IPS DF 6.9 (cell line): ENCODE measurements at regions not wholly inside any gene's neighbourhood (a gene's known extent, or its start where the extent isn't known, plus 50 kb on each side); places are given as distances from the start of the nearest gene placed in this dataset.

Experiments
- DNase-seq: peaks from one replicate; pipeline ENCODE4 v3.0.0-alpha.2; 2013; ENCODE audit warnings: low read depth, low spot score
- H3K27ac ChIP-seq: one replicate; pipeline ENCODE4 v1.5.1; 2013; ENCODE audit warnings: low read length, control low read depth
- H3K27me3 ChIP-seq: 2 replicates; pipeline ENCODE4 v1.6.1; 2013; ENCODE audit warnings: mild to moderate bottlenecking, low read length; ENCODE audit not compliant: control insufficient read depth, insufficient read depth
- H3K36me3 ChIP-seq: 2 replicates; pipeline ENCODE4 v1.6.1; 2013; ENCODE audit warnings: low read length; ENCODE audit not compliant: control insufficient read depth, insufficient read depth
- H3K4me1 ChIP-seq: 2 replicates; pipeline ENCODE4 v1.6.1; 2013; ENCODE audit warnings: low read length; ENCODE audit not compliant: control insufficient read depth, insufficient read depth
- H3K4me3 ChIP-seq: 2 replicates; pipeline ENCODE4 v1.5.1; 2013; ENCODE audit warnings: mild to moderate bottlenecking, low read length
- H3K9me3 ChIP-seq: 2 replicates; pipeline ENCODE4 v1.6.1; 2013; ENCODE audit warnings: low read length, inconsistent platforms; ENCODE audit not compliant: control insufficient read depth, insufficient read depth
- WGBS: extraction: QIAGEN DNeasy Blood & Tissue Kit; methylation state at CpG from one replicate; pipeline ENCODE4 v1.1.7; 2013; ENCODE audit warnings: mixed read lengths, missing lambda C conversion rate; ENCODE audit not compliant: insufficient read length, insufficient coverage; 5-methylcytosine and 5-hydroxymethylcytosine counted together

GRCh38 chr5:89471115-89471514 is 588.1 kb upstream of the MEF2C start:
- no peak overlapping the region for H3K27ac ChIP-seq
- H3K36me3 ChIP-seq, result no peaks in the 10 kb centered on the region
- no peaks in the 10 kb centered on the region for H3K9me3 ChIP-seq
- no peak for DNase-seq
- H3K4me3 ChIP-seq, result no peak overlapping the region
- no peaks in the 10 kb centered on the region for H3K27me3 ChIP-seq
- no peaks in the 10 kb centered on the region; the same call in 1 of the 2 replicates for H3K4me1 ChIP-seq

GRCh38 chr5:89470658-89471057 is 587.7 kb upstream of the MEF2C start:
- WGBS, result no CpG with 5 or more reads among the region's 1 CpG
- Histone ChIP-seq H3K4me3 (no peak overlapping the region), H3K4me1 (no peaks in the 10 kb centered on the region; the same call in 1 of the 2 replicates), H3K36me3 (no peaks in the 10 kb centered on the region), H3K27ac (no peak overlapping the region), H3K27me3 (no peaks in the 10 kb centered on the region), H3K9me3 (no peaks in the 10 kb centered on the region)
- no peak for DNase-seq

- Histone ChIP-seq H3K9me3 (no peaks in the 10 kb centered on the region), H3K4me3 (no peak overlapping the region), H3K27me3 (no peaks in the 10 kb centered on the region), H3K4me1 (no peaks in the 10 kb centered on the region), H3K36me3 (no peaks in the 10 kb centered on the region), H3K27ac (no peak overlapping the region)
- no peak for DNase-seq
- WGBS, result no CpG with 5 or more reads among the region's 1 CpG
Measured at GRCh38 chr5:89458332-89458656, 575.3 kb upstream of the MEF2C start.

DNA sequence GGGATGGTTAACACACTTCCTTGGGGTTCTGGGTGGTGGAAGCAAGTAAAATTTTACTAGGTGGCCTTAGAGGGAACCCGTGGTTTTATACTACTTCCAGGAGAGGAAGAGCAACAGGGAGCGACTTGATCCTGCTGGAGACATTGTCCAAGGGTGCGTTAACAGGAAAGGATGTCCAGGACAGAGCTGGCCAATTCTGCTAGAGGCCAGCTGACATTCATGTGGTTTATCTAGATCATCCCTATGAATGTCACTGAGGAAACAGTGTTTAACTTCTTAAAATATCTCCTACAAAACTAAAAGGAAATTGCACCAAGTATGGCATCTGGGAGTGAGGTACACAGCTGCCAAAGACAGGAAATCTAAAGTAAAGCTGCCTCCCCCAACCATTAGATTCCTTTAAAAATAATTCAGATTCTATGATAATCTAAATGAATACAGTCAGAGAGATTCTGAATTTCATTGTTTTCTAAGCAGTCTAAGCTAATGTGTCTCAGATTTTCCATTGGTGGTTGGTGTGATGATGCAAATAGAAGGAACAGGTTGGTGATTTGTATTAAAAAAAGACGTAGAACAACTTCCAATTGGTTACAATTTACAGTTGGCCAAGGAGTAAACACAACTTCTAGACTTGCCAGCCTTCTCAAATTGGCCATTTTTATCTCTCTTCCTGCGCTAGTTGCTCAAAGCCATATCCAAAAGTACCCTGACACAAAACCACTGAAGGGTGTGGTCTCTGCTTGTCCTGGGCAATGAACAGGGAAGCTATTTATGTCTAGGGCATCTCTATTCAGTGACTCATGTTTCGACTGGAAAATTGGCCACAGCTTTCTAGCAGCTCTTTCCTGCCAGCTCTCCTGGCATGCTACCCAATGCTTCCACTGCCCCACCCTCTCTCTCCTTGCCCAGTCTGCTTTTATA is 574.7 kb upstream of the MEF2C start:
- WGBS, result no CpG with 5 or more reads among the region's 6 CpGs
- Histone ChIP-seq H3K27ac (no peak overlapping the region), H3K4me3 (no peak overlapping the region), H3K4me1 (no peaks in the 10 kb centered on the region), H3K27me3 (no peaks in the 10 kb centered on the region), H3K36me3 (no peaks in the 10 kb centered on the region), H3K9me3 (no peaks in the 10 kb centered on the region)
- DNase-seq, result no peak

GRCh38 chr5:89452081-89452480 is 569.1 kb upstream of the MEF2C start:
- no CpG with 5 or more reads among the region's 4 CpGs for WGBS
- H3K27ac ChIP-seq, result no peak overlapping the region
- H3K4me3 ChIP-seq, result no peak overlapping the region

DNA sequence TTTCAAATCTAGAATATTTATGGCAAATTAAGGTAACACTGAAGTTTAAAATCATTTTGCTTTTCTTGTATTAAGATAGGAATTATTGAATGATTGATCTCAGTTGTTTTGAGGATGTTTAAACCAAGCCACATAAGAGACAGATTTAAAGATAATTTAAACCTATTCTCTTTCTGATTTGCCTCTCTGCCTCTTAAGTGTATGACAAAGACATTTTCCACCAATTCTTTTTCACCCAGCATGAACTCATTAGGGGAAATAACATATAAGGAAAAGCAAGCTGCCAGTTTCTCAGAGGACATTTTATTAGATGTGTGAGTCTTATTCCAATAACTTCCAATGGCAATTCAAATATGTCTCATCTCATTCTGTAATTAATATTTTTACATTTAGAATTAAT is 568.3 kb upstream of the MEF2C start:
- Histone ChIP-seq H3K27ac (no peak overlapping the region), H3K9me3 (no peaks in the 10 kb centered on the region), H3K36me3 (no peaks in the 10 kb centered on the region), H3K4me3 (no peak overlapping the region), H3K27me3 (no peaks in the 10 kb centered on the region), H3K4me1 (no peaks in the 10 kb centered on the region; the same call in 1 of the 2 replicates)
- no peak for DNase-seq

More at GRCh38 chr5:89452081-89452480, 569.1 kb upstream of the MEF2C start:
- Histone ChIP-seq H3K27me3 (no peaks in the 10 kb centered on the region), H3K4me1 (no peaks in the 10 kb centered on the region; the same call in 1 of the 2 replicates), H3K36me3 (no peaks in the 10 kb centered on the region), H3K9me3 (no peaks in the 10 kb centered on the region)
- DNase-seq, result no peak

DNA sequence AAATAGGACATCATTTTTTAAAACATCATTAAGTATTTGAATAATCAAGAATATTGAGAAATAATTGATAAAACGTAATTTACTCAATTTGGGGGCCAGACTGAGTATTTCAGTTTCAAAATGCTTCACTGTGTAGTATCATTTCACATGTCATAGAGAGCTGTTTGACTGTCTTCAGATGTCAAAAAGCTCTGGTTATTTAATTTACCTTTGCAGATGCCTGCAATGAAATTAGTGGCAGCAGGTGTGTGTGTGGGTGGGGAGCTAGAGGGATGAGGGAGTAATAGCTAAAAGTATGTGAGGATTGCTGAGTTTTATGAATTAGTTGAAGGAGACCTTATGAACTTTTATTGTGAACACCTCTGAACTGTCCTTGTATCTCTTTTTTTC is 567.2 kb upstream of the MEF2C start:
- H3K36me3 ChIP-seq, result no peaks in the 10 kb centered on the region
- no CpG with 5 or more reads among the region's 1 CpG for WGBS

DNA sequence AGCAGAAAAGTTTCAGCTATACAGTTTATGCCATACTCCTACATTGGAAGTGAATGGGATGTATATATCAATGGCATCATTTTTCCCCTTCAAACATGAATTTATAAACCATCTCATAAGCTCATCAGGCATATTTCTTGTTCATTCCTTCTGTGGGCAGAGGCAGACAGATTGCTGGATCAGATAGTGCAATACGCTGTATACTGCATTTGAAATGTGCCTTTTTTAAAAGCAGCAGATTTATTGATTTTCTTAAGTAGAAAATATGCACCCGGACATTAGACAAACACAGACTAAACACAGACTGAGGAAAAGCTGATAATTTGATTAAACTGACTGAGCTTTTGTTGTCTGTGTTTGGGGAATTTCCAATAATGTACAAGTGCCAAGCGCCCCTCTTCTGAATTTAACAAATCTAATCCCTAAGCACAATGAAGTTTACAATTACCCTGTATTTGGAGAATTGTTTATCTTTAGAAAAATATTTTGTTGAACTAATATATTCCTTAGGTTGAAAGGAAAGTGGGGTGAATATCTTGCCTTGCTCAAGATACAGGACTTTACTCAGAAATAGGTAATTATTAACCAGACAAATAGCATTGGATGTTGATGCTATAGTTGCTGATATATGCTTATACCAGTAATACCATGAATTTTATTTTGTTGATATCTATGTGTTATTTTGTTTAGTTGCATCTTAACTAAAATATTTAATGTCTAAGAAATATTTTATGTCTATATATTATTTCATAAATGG is 566.6 kb upstream of the MEF2C start:
- no CpG with 5 or more reads among the region's 3 CpGs for WGBS
- no peak overlapping the region for H3K27ac ChIP-seq
- H3K36me3 ChIP-seq, result no peaks in the 10 kb centered on the region
- no peaks in the 10 kb centered on the region for H3K27me3 ChIP-seq
- no peaks in the 10 kb centered on the region; the same call in 1 of the 2 replicates for H3K4me1 ChIP-seq
- no peak for DNase-seq
- no peak overlapping the region for H3K4me3 ChIP-seq
- H3K9me3 ChIP-seq, result no peaks in the 10 kb centered on the region

More for the DNA sequence above, 567.2 kb upstream of the MEF2C start:
- H3K4me1 ChIP-seq, result no peaks in the 10 kb centered on the region; the same call in 1 of the 2 replicates
- no peak overlapping the region for H3K4me3 ChIP-seq
- H3K27me3 ChIP-seq, result no peaks in the 10 kb centered on the region
- H3K9me3 ChIP-seq, result no peaks in the 10 kb centered on the region
- H3K27ac ChIP-seq, result no peak overlapping the region
- no peak for DNase-seq

DNA sequence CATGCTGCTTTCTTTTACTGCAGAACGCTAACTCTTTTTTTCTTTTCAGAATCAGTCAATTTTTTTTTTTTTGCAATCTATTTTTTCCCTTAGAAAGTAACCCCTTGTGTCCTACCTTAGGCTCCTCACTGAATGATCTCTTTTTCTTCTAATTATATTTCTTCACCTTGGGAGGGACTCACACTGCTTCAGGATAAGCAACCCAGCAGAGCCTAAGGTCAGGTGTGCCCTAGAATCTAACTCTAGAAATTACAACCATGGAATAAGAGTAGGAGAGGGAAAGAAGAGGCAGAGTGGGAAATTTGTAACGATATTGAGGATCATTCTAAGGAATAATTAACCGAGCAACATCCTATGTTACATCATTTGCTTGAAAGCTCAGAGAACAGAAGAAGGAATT is 564.0 kb upstream of the MEF2C start:
- no peaks in the 10 kb centered on the region for H3K27me3 ChIP-seq
- no peaks in the 10 kb centered on the region for H3K36me3 ChIP-seq
- no peaks in the 10 kb centered on the region; the same call in 1 of the 2 replicates for H3K4me1 ChIP-seq
- H3K27ac ChIP-seq, result no peak overlapping the region
- no peak for DNase-seq
- no peak overlapping the region for H3K4me3 ChIP-seq
- no CpG with 5 or more reads among the region's 3 CpGs for WGBS
- H3K9me3 ChIP-seq, result no peaks in the 10 kb centered on the region

GRCh38 chr5:89445106-89445745 is 562.2 kb upstream of the MEF2C start:
- no peaks in the 10 kb centered on the region for H3K27me3 ChIP-seq
- WGBS, result no CpG with 5 or more reads among the region's 5 CpGs
- no peaks in the 10 kb centered on the region for H3K9me3 ChIP-seq
- H3K4me3 ChIP-seq, result no peak overlapping the region
- no peaks in the 10 kb centered on the region; the same call in 1 of the 2 replicates for H3K4me1 ChIP-seq
- no peak overlapping the region for H3K27ac ChIP-seq
- no peak for DNase-seq
- no peaks in the 10 kb centered on the region for H3K36me3 ChIP-seq
